ENCODE measurements at regions not wholly inside any gene's neighbourhood (a gene's known extent, or its start where the extent isn't known, plus 50 kb on each side); places are given as distances from the start of the nearest gene placed in this dataset.

- DNase-seq (ENCODE audit: low spot score): no peak
These were observed 71.3 kb upstream of the FSHB start for GRCh38 chr11:30159546-30159945.

GRCh38 chr11:30165652-30166051 lies 65.2 kb upstream of the FSHB start:
- no peak for DNase-seq (ENCODE audit: low spot score)

- DNase-seq (ENCODE audit: low spot score): no peak
These were observed 59.2 kb upstream of the FSHB start for GRCh38 chr11:30171661-30172060.

DNA sequence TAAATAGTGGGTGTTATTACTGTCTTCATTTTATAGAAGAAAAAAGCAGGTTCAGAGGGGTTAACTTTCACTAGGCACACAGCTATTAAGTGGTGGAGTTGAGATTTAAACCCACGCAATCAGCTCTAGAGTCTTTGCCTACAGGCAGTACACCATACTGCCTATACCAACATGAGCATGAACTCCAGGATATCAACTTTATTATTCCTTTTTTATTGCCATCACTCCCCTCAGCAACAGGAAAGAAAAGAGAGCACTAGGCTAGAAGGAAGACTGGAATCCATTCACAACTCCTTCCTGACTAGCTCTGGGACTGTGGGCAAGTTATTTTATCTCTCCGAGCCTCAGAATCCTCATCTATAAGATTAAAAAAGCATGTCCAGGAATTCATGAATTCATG lies 58.7 kb upstream of the FSHB start:
- no peak for DNase-seq (ENCODE audit: low spot score)

DNA sequence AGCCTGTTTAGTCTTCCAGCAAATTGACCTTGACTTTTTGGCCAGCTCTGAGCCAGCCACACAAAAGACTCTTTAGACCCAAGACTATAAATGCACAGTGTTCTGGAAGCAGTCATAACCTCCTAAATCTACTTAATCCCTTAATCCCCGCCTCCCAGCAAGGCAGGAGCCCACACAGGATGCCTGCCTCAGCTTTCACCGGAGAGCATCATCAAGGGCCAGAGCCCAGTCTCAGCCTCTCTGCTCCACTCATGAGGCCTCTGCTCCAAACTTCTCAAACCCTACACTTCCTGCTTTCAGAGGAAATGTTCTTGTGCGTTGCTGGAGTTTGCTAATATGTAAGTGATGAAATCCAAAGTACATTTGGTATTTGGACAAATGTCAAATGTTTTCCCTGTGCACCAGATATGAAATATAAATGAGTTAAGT lies 57.9 kb upstream of the FSHB start:
- no peak for DNase-seq (ENCODE audit: low spot score)

GRCh38 chr11:30174265-30175020 lies 56.4 kb upstream of the FSHB start:
- no peak for DNase-seq (ENCODE audit: low spot score)
